ENCODE measurements at regions not wholly inside any gene's neighbourhood (a gene's known extent, or its start where the extent isn't known, plus 50 kb on each side); places are given as distances from the start of the nearest gene placed in this dataset.

GRCh38 chr1:94617957-94618739 lies 76.6 kb upstream of the F3 start:
- Histone ChIP-seq H3K4me3 (ENCODE audit: low read depth, low read length) (no peak overlapping the region), H3K36me3 (ENCODE audit: control insufficient read depth, insufficient read depth, low read length) (no peaks in the 10 kb centered on the region), H3K4me1 (ENCODE audit: control insufficient read depth, insufficient read depth, low read length) (peaks cover 18% of the 10 kb centered on the region), H3K9me3 (ENCODE audit: control insufficient read depth, insufficient read depth, low read length) (no peaks in the 10 kb centered on the region), H3K9ac (ENCODE audit: low read depth, low read length) (no peak overlapping the region), H3K27me3 (ENCODE audit: control insufficient read depth, insufficient read depth, low read length) (no peaks in the 10 kb centered on the region), H3K27ac (ENCODE audit: low read depth, low read length) (no peak overlapping the region)

GRCh38 chr1:94617134-94617805 lies 75.7 kb upstream of the F3 start:
- H3K36me3 ChIP-seq (ENCODE audit: control insufficient read depth, insufficient read depth, low read length), result no peaks in the 10 kb centered on the region
- no peak overlapping the region for H3K4me3 ChIP-seq (ENCODE audit: low read depth, low read length)
- peaks cover 10% of the 10 kb centered on the region for H3K4me1 ChIP-seq (ENCODE audit: control insufficient read depth, insufficient read depth, low read length)
- no peak overlapping the region for H3K27ac ChIP-seq (ENCODE audit: low read depth, low read length)
- no peak overlapping the region for H3K9ac ChIP-seq (ENCODE audit: low read depth, low read length)
- no peaks in the 10 kb centered on the region for H3K27me3 ChIP-seq (ENCODE audit: control insufficient read depth, insufficient read depth, low read length)
- no peaks in the 10 kb centered on the region for H3K9me3 ChIP-seq (ENCODE audit: control insufficient read depth, insufficient read depth, low read length)

GRCh38 chr1:94616506-94616905 lies 74.9 kb upstream of the F3 start:
- Histone ChIP-seq H3K9me3 (ENCODE audit: control insufficient read depth, insufficient read depth, low read length) (no peaks in the 10 kb centered on the region), H3K27me3 (ENCODE audit: control insufficient read depth, insufficient read depth, low read length) (no peaks in the 10 kb centered on the region), H3K9ac (ENCODE audit: low read depth, low read length) (no peak overlapping the region), H3K36me3 (ENCODE audit: control insufficient read depth, insufficient read depth, low read length) (no peaks in the 10 kb centered on the region), H3K27ac (ENCODE audit: low read depth, low read length) (no peak overlapping the region), H3K4me3 (ENCODE audit: low read depth, low read length) (no peak overlapping the region), H3K4me1 (ENCODE audit: control insufficient read depth, insufficient read depth, low read length) (peaks cover 10% of the 10 kb centered on the region)

- Histone ChIP-seq H3K4me1 (ENCODE audit: control insufficient read depth, insufficient read depth, low read length) (peaks cover 10% of the 10 kb centered on the region), H3K9me3 (ENCODE audit: control insufficient read depth, insufficient read depth, low read length) (no peaks in the 10 kb centered on the region), H3K4me3 (ENCODE audit: low read depth, low read length) (no peak overlapping the region), H3K9ac (ENCODE audit: low read depth, low read length) (no peak overlapping the region), H3K27ac (ENCODE audit: low read depth, low read length) (no peak overlapping the region), H3K36me3 (ENCODE audit: control insufficient read depth, insufficient read depth, low read length) (no peaks in the 10 kb centered on the region), H3K27me3 (ENCODE audit: control insufficient read depth, insufficient read depth, low read length) (no peaks in the 10 kb centered on the region)
These were observed 73.4 kb upstream of the F3 start for GRCh38 chr1:94614996-94615395.

GRCh38 chr1:94614168-94614815 lies 72.7 kb upstream of the F3 start:
- no peak overlapping the region for H3K4me3 ChIP-seq (ENCODE audit: low read depth, low read length)
- H3K9ac ChIP-seq (ENCODE audit: low read depth, low read length), result no peak overlapping the region
- H3K27me3 ChIP-seq (ENCODE audit: control insufficient read depth, insufficient read depth, low read length), result no peaks in the 10 kb centered on the region
- no peaks in the 10 kb centered on the region for H3K36me3 ChIP-seq (ENCODE audit: control insufficient read depth, insufficient read depth, low read length)
- no peaks in the 10 kb centered on the region for H3K9me3 ChIP-seq (ENCODE audit: control insufficient read depth, insufficient read depth, low read length)
- H3K27ac ChIP-seq (ENCODE audit: low read depth, low read length), result no peak overlapping the region
- H3K4me1 ChIP-seq (ENCODE audit: control insufficient read depth, insufficient read depth, low read length), result peaks cover 12% of the 10 kb centered on the region

GRCh38 chr1:94612525-94613204 lies 71.1 kb upstream of the F3 start:
- no peaks in the 10 kb centered on the region for H3K27me3 ChIP-seq (ENCODE audit: control insufficient read depth, insufficient read depth, low read length)
- H3K9ac ChIP-seq (ENCODE audit: low read depth, low read length), result no peak overlapping the region
- no peak overlapping the region for H3K4me3 ChIP-seq (ENCODE audit: low read depth, low read length)
- peaks cover 13% of the 10 kb centered on the region for H3K4me1 ChIP-seq (ENCODE audit: control insufficient read depth, insufficient read depth, low read length)
- H3K36me3 ChIP-seq (ENCODE audit: control insufficient read depth, insufficient read depth, low read length), result no peaks in the 10 kb centered on the region
- H3K9me3 ChIP-seq (ENCODE audit: control insufficient read depth, insufficient read depth, low read length), result no peaks in the 10 kb centered on the region
- H3K27ac ChIP-seq (ENCODE audit: low read depth, low read length), result no peak overlapping the region

- Histone ChIP-seq H3K9me3 (ENCODE audit: control insufficient read depth, insufficient read depth, low read length) (no peaks in the 10 kb centered on the region), H3K27me3 (ENCODE audit: control insufficient read depth, insufficient read depth, low read length) (no peaks in the 10 kb centered on the region), H3K9ac (ENCODE audit: low read depth, low read length) (no peak overlapping the region), H3K27ac (ENCODE audit: low read depth, low read length) (no peak overlapping the region), H3K4me3 (ENCODE audit: low read depth, low read length) (no peak overlapping the region), H3K4me1 (ENCODE audit: control insufficient read depth, insufficient read depth, low read length) (peaks cover 12% of the 10 kb centered on the region), H3K36me3 (ENCODE audit: control insufficient read depth, insufficient read depth, low read length) (no peaks in the 10 kb centered on the region)
These were observed 70.3 kb upstream of the F3 start for GRCh38 chr1:94611681-94612475.

- no peaks in the 10 kb centered on the region for H3K36me3 ChIP-seq (ENCODE audit: control insufficient read depth, insufficient read depth, low read length)
- H3K9me3 ChIP-seq (ENCODE audit: control insufficient read depth, insufficient read depth, low read length), result no peaks in the 10 kb centered on the region
- H3K4me3 ChIP-seq (ENCODE audit: low read depth, low read length), result no peak overlapping the region
- H3K27me3 ChIP-seq (ENCODE audit: control insufficient read depth, insufficient read depth, low read length), result no peaks in the 10 kb centered on the region
- H3K27ac ChIP-seq (ENCODE audit: low read depth, low read length), result no peak overlapping the region
- H3K4me1 ChIP-seq (ENCODE audit: control insufficient read depth, insufficient read depth, low read length), result peaks cover 4% of the 10 kb centered on the region; the same call in 1 of the 2 replicates
- H3K9ac ChIP-seq (ENCODE audit: low read depth, low read length), result no peak overlapping the region
These were observed 68.1 kb upstream of the F3 start for GRCh38 chr1:94609619-94610018.

GRCh38 chr1:94608852-94609530 lies 67.4 kb upstream of the F3 start:
- Histone ChIP-seq H3K27ac (ENCODE audit: low read depth, low read length) (no peak overlapping the region), H3K4me1 (ENCODE audit: control insufficient read depth, insufficient read depth, low read length) (peaks cover 4% of the 10 kb centered on the region; the same call in 1 of the 2 replicates)

More at GRCh38 chr1:94608852-94609530, 67.4 kb upstream of the F3 start:
- Histone ChIP-seq H3K36me3 (ENCODE audit: control insufficient read depth, insufficient read depth, low read length) (no peaks in the 10 kb centered on the region), H3K9ac (ENCODE audit: low read depth, low read length) (no peak overlapping the region), H3K27me3 (ENCODE audit: control insufficient read depth, insufficient read depth, low read length) (no peaks in the 10 kb centered on the region), H3K4me3 (ENCODE audit: low read depth, low read length) (no peak overlapping the region), H3K9me3 (ENCODE audit: control insufficient read depth, insufficient read depth, low read length) (no peaks in the 10 kb centered on the region)

Data from HUES48 (cell line).